H9 (cell line): ENCODE measurements at regions not wholly inside any gene's neighbourhood (a gene's known extent, or its start where the extent isn't known, plus 50 kb on each side); places are given as distances from the start of the nearest gene placed in this dataset.

Experiments used
- DNase-seq: peaks from one replicate; pipeline ENCODE4 v3.0.0-alpha.2; 2017
- H2AFZ ChIP-seq: one replicate; pipeline ENCODE4 v1.6.1; 2013; ENCODE audit warnings: mild to moderate bottlenecking, low read length, control low read depth, moderate library complexity
- H2AK5ac ChIP-seq: 2 replicates; pipeline ENCODE4 v1.6.1; 2013; ENCODE audit warnings: low read length, control low read depth, mixed read lengths; ENCODE audit not compliant: insufficient read length
- H2BK120ac ChIP-seq: one replicate; pipeline ENCODE4 v1.6.1; 2013; ENCODE audit warnings: low read depth, mild to moderate bottlenecking, low read length, control low read depth, inconsistent platforms; ENCODE audit not compliant: poor library complexity, severe bottlenecking
- H2BK12ac ChIP-seq: 2 replicates; pipeline ENCODE4 v1.6.1; 2013; ENCODE audit warnings: low read length, control low read depth, mixed read lengths, low read depth; ENCODE audit not compliant: insufficient read length
- H2BK15ac ChIP-seq: 2 replicates; pipeline ENCODE4 v1.6.1; 2013; ENCODE audit warnings: low read depth, low read length, control low read depth
- H2BK20ac ChIP-seq: one replicate; pipeline ENCODE4 v1.6.1; 2013; ENCODE audit warnings: low read depth, mild to moderate bottlenecking, low read length, control low read depth, inconsistent platforms; ENCODE audit not compliant: poor library complexity, severe bottlenecking
- H2BK5ac ChIP-seq: 2 replicates; pipeline ENCODE4 v1.6.1; 2013; ENCODE audit warnings: low read length, control low read depth, mixed read lengths; ENCODE audit not compliant: insufficient read length
- H3K14ac ChIP-seq: 2 replicates; pipeline ENCODE4 v1.6.1; 2013; ENCODE audit warnings: low read length, control low read depth; ENCODE audit not compliant: insufficient read depth
- H3K18ac ChIP-seq: 2 replicates; pipeline ENCODE4 v1.6.1; 2013; ENCODE audit warnings: low read depth, mild to moderate bottlenecking, mixed read lengths, low read length, control low read depth; ENCODE audit not compliant: insufficient read length
- H3K23ac ChIP-seq: 2 replicates; pipeline ENCODE4 v1.6.1; 2013; ENCODE audit warnings: low read length, control low read depth, mixed read lengths, low read depth; ENCODE audit not compliant: insufficient read length
- H3K23me2 ChIP-seq: 2 replicates; pipeline ENCODE4 v1.6.1; 2013; ENCODE audit warnings: low read depth, mild to moderate bottlenecking, mixed read lengths, low read length, control low read depth; ENCODE audit not compliant: insufficient read length, poor library complexity, severe bottlenecking
- H3K27ac ChIP-seq: 2 replicates; pipeline ENCODE4 v1.5.1; 2013; ENCODE audit warnings: low read length, control low read depth, mixed read lengths, low read depth; ENCODE audit not compliant: insufficient read length
- H3K27me3 ChIP-seq: 2 replicates; pipeline ENCODE4 v1.6.1; 2013; ENCODE audit warnings: low read length, control low read depth, inconsistent platforms; ENCODE audit not compliant: insufficient read depth
- H3K4ac ChIP-seq: 2 replicates; pipeline ENCODE4 v1.6.1; 2013; ENCODE audit warnings: low read depth, mild to moderate bottlenecking, control low read depth, inconsistent platforms, low read length, moderate library complexity
- H3K4me1 ChIP-seq: 2 replicates; pipeline ENCODE4 v1.6.1; 2013; ENCODE audit warnings: low read length, control low read depth, inconsistent platforms; ENCODE audit not compliant: insufficient read depth
- H3K4me2 ChIP-seq: 2 replicates; pipeline ENCODE4 v1.6.1; 2013; ENCODE audit warnings: low read length, control low read depth, mixed read lengths; ENCODE audit not compliant: insufficient read length, insufficient read depth
- H3K56ac ChIP-seq: 2 replicates; pipeline ENCODE4 v1.6.1; 2013; ENCODE audit warnings: low read depth, mild to moderate bottlenecking, mixed read lengths, low read length, control low read depth; ENCODE audit not compliant: insufficient read length
- H3K79me1 ChIP-seq: 2 replicates; pipeline ENCODE4 v1.6.1; 2013; ENCODE audit warnings: low read depth, mild to moderate bottlenecking, moderate library complexity, low read length, control low read depth, inconsistent platforms; ENCODE audit not compliant: insufficient read depth, poor library complexity, severe bottlenecking
- H3K79me2 ChIP-seq: 2 replicates; pipeline ENCODE4 v1.6.1; 2013; ENCODE audit warnings: low read length, control low read depth, inconsistent platforms; ENCODE audit not compliant: insufficient read depth
- H3K9ac ChIP-seq: 2 replicates; pipeline ENCODE4 v1.6.1; 2013; ENCODE audit warnings: low read length, control low read depth, mixed read lengths; ENCODE audit not compliant: insufficient read length; ENCODE audit errors: extremely low read depth
- H3K9me3 ChIP-seq: one replicate; pipeline ENCODE4 v1.6.1; 2013; ENCODE audit warnings: low read depth, low read length, inconsistent platforms; ENCODE audit not compliant: control insufficient read depth
- H3T11ph ChIP-seq: one replicate; pipeline ENCODE4 v1.6.1; 2013; ENCODE audit warnings: mild to moderate bottlenecking, low read length, control low read depth, inconsistent platforms
- H4K20me1 ChIP-seq: one replicate; pipeline ENCODE4 v1.6.1; 2013; ENCODE audit not compliant: control insufficient read depth, insufficient read length, insufficient read depth
- H4K5ac ChIP-seq: 2 replicates; pipeline ENCODE4 v1.6.1; 2013; ENCODE audit warnings: low read depth, mild to moderate bottlenecking, mixed read lengths, low read length, control low read depth; ENCODE audit not compliant: insufficient read length
- H4K8ac ChIP-seq: replicated peaks from 2 replicates; pipeline ENCODE4 v1.6.1; 2013; ENCODE audit warnings: low read length, control low read depth, mixed read lengths, low read depth; ENCODE audit not compliant: insufficient read length
- H4K91ac ChIP-seq: 2 replicates; pipeline ENCODE4 v1.6.1; 2013; ENCODE audit warnings: low read depth, mild to moderate bottlenecking, moderate library complexity, mixed read lengths, low read length, control low read depth; ENCODE audit not compliant: insufficient read length
- H3K27ac Mint-ChIP-seq, 3 experiments: 2 replicates in 2 of 3; 3 replicates in 1 of 3; pipeline ENCODE4 v1.8.0; 2020 to 2021; ENCODE audit warnings: mixed read lengths in 3 of 3, mild to moderate bottlenecking in 1 of 3, moderate library complexity in 1 of 3
- H3K27me3 Mint-ChIP-seq: 2 replicates; pipeline ENCODE4 v1.8.0; 2021; ENCODE audit warnings: low read depth, mild to moderate bottlenecking, moderate library complexity, mixed read lengths
- H3K36me3 Mint-ChIP-seq, 3 experiments: 2 replicates in 2 of 3; 3 replicates in 1 of 3; pipeline ENCODE4 v1.8.0; 2020 to 2021; ENCODE audit warnings: low read depth in 3 of 3, mixed read lengths in 3 of 3; ENCODE audit not compliant: insufficient read depth in 1 of 3
- H3K4me1 Mint-ChIP-seq, 2 experiments: 2 replicates each; pipeline ENCODE4 v1.8.0; 2020; ENCODE audit warnings: mixed read lengths in 2 of 2
- H3K4me3 Mint-ChIP-seq, 2 experiments: 2 replicates in 1 of 2; 3 replicates in 1 of 2; pipeline ENCODE4 v1.8.0; 2020 to 2021; ENCODE audit warnings: mild to moderate bottlenecking in 2 of 2, mixed read lengths in 2 of 2, moderate library complexity in 1 of 2
- H3K9me3 Mint-ChIP-seq, 2 experiments: 2 replicates in 1 of 2; 3 replicates in 1 of 2; pipeline ENCODE4 v1.8.0; 2020; ENCODE audit warnings: mild to moderate bottlenecking in 2 of 2, mixed read lengths in 2 of 2, moderate library complexity in 1 of 2
- CTCF ChIP-seq: fragments of 200-600 bp; sonication (generic); conservative IDR thresholded peaks from 3 replicates; pipeline ENCODE4 v1.8.0; 2021; ENCODE audit warnings: antibody characterized with exemption, mild to moderate bottlenecking
- WGBS: extraction: QIAGEN DNeasy Blood & Tissue Kit; methylation state at CpG from one replicate; pipeline ENCODE4 v1.1.7; 2013; ENCODE audit warnings: missing lambda C conversion rate, low lambda C conversion rate, mixed read lengths; ENCODE audit not compliant: insufficient read length; ENCODE audit errors: extremely low coverage; 5-methylcytosine and 5-hydroxymethylcytosine counted together

DNA sequence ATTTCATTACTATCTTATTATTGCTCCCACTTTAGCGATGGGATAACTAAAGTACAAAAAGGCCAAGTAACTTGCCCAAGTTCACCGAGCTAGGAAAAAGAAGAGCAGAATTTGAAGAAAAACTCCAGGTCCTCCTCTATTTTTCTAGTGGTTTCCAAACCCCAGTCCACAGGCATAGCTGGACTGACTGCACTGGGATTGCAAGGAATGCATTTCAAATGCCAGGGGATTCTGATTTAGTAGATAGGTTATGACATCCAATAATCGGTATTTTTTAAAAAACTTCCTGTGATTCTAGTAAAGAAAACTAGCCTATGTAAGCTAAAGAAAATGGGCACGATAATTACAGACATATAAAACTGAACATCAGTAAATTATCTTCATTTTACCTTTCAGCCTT, 62.7 kb upstream of the GALNT5 start:
- H2BK120ac ChIP-seq, result no peak overlapping the region
- H3K4me1 Mint-ChIP-seq, result peaks cover 2 to 4% of the 10 kb centered on the region in 2 experiments; a peak in 2 of 4 replicates

More for the DNA sequence above, 62.7 kb upstream of the GALNT5 start:
- no peaks in the 10 kb centered on the region for H3K79me1 ChIP-seq
- no peaks in the 10 kb centered on the region for H3K23me2 ChIP-seq
- no peak overlapping the region for H3K4ac ChIP-seq
- no peak overlapping the region for H2AFZ ChIP-seq
- Mint-ChIP-seq H3K27ac (no peak overlapping the region), H3K9me3 (no peaks in the 10 kb centered on the region), H3K4me3 (no peak overlapping the region), H3K27me3 (no peaks in the 10 kb centered on the region), H3K36me3 (no peaks in the 10 kb centered on the region)
- no peaks in the 10 kb centered on the region for H4K20me1 ChIP-seq
- no peak overlapping the region for H4K5ac ChIP-seq
- no peak overlapping the region for H2BK15ac ChIP-seq
- no peak overlapping the region for H2AK5ac ChIP-seq
- H2BK5ac ChIP-seq, result no peak overlapping the region
- H3K27ac ChIP-seq, result no peak overlapping the region
- no peaks in the 10 kb centered on the region for H3K9me3 ChIP-seq
- no peak overlapping the region for H2BK12ac ChIP-seq
- H3K18ac ChIP-seq, result no peak overlapping the region
- H3K27me3 ChIP-seq, result no peaks in the 10 kb centered on the region
- no peak overlapping the region for H3K56ac ChIP-seq
- no peaks in the 10 kb centered on the region for H3K79me2 ChIP-seq
- H4K91ac ChIP-seq, result no peak overlapping the region
- no peaks in the 10 kb centered on the region for H3K4me1 ChIP-seq
- no CpG with 5 or more reads among the region's 4 CpGs for WGBS
- H3K9ac ChIP-seq, result no peak overlapping the region
- H3K23ac ChIP-seq, result no peak overlapping the region
- H3K14ac ChIP-seq, result no peak overlapping the region
- H2BK20ac ChIP-seq, result no peak overlapping the region
- no peak overlapping the region for H4K8ac ChIP-seq
- no peak overlapping the region for H3T11ph ChIP-seq
- no peak overlapping the region for H3K4me2 ChIP-seq
- no peak for TF ChIP-seq CTCF
- DNase-seq, result no peak
